GM21576 (cell line): ENCODE measurements at regions not wholly inside any gene's neighbourhood (a gene's known extent, or its start where the extent isn't known, plus 50 kb on each side); places are given as distances from the start of the nearest gene placed in this dataset.

Experiments used
- ATAC-seq: cut with Tn5 transposase; IDR thresholded peaks from one replicate; pipeline ENCODE4 v1.9.1; 2021; ENCODE audit warnings: mild to moderate bottlenecking, moderate library complexity; ENCODE audit not compliant: unreplicated experiment

GRCh38 chr5:73231246-73231778 is 58.3 kb downstream of the TMEM174 start:
- no peak for ATAC-seq

- no peak for ATAC-seq
These were observed 57.6 kb downstream of the TMEM174 start for GRCh38 chr5:73230264-73231245.

- no peak for ATAC-seq
These were observed 56.3 kb downstream of the TMEM174 start for GRCh38 chr5:73229271-73229670.

GRCh38 chr5:73228052-73228451 is 55.1 kb downstream of the TMEM174 start:
- ATAC-seq = no peak
